NB4 (cell line): ENCODE measurements at regions not wholly inside any gene's neighbourhood (a gene's known extent, or its start where the extent isn't known, plus 50 kb on each side); places are given as distances from the start of the nearest gene placed in this dataset.

Experiments used
- MAX ChIP-seq: IDR thresholded peaks from 2 replicates; pipeline ENCODE4 v1.6.1; 2011; ENCODE audit warnings: low read depth, low read length
- MYC ChIP-seq: IDR thresholded peaks from 2 replicates; pipeline ENCODE4 v1.6.1; 2011; ENCODE audit warnings: low read depth, low read length
- POLR2A ChIP-seq: IDR thresholded peaks from 2 replicates; pipeline ENCODE4 v1.6.1; 2011; ENCODE audit warnings: mild to moderate bottlenecking; ENCODE audit not compliant: insufficient read length; ENCODE audit errors: extremely low read depth
- TF ChIP-seq, protein P1 (sequence below): IDR thresholded peaks from one replicate; pipeline ENCODE4 v1.5.1; 2012; ENCODE audit warnings: low read depth, low read length

DNA sequence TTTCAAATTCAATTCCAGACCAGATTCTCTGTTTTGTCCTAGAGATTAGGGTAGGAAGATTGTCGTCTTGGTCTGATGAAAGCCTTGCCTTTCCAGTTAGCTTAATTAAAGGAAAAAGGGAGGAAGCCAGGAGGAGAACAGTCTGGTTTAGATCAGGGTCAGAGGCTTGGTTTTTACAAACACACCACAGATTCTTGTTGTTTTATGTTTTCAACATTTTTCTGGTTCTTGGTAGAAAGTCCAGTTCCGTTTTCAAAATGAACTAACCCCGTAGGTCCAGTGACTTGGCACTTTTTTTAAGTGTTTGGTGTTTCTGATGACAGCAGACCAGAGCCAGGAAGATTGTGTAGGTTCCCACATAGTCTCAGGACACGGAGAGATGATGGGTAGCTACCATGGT is 167.1 kb upstream of the INHBA start:
- TF ChIP-seq POLR2A (no peak), MAX (no peak), MYC (no peak)
- TF ChIP-seq, protein P1, sequence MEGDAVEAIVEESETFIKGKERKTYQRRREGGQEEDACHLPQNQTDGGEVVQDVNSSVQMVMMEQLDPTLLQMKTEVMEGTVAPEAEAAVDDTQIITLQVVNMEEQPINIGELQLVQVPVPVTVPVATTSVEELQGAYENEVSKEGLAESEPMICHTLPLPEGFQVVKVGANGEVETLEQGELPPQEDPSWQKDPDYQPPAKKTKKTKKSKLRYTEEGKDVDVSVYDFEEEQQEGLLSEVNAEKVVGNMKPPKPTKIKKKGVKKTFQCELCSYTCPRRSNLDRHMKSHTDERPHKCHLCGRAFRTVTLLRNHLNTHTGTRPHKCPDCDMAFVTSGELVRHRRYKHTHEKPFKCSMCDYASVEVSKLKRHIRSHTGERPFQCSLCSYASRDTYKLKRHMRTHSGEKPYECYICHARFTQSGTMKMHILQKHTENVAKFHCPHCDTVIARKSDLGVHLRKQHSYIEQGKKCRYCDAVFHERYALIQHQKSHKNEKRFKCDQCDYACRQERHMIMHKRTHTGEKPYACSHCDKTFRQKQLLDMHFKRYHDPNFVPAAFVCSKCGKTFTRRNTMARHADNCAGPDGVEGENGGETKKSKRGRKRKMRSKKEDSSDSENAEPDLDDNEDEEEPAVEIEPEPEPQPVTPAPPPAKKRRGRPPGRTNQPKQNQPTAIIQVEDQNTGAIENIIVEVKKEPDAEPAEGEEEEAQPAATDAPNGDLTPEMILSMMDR: no peak
